Islet precursor cell (in vitro differentiated cells): ENCODE measurements at regions not wholly inside any gene's neighbourhood (a gene's known extent, or its start where the extent isn't known, plus 50 kb on each side); places are given as distances from the start of the nearest gene placed in this dataset.
"Not testable (repeated sequence)": the region's sequence is repeated elsewhere in the genome, so short reads cannot be mapped to it uniquely, and the experiment has no call there.

ENCODE experiments used
- DNase-seq: peaks from one replicate; pipeline ENCODE4 v3.0.0-alpha.2; 2018

- DNase-seq, result no peak
Measured at GRCh38 chr11:122195790-122196189, 79.8 kb upstream of the BLID start.

GRCh38 chr11:122193881-122194480, 78.0 kb upstream of the BLID start:
- not testable (repeated sequence) for DNase-seq

GRCh38 chr11:122193457-122193856, 77.4 kb upstream of the BLID start:
- no peak for DNase-seq

GRCh38 chr11:122192634-122193255, 76.7 kb upstream of the BLID start:
- DNase-seq, result no peak

GRCh38 chr11:122190768-122191167, 74.8 kb upstream of the BLID start:
- no peak for DNase-seq

GRCh38 chr11:122189229-122189628, 73.2 kb upstream of the BLID start:
- no peak for DNase-seq

GRCh38 chr11:122187373-122188165, 71.6 kb upstream of the BLID start:
- DNase-seq, result no peak

GRCh38 chr11:122186439-122187080, 70.5 kb upstream of the BLID start:
- no peak for DNase-seq

- DNase-seq, result no peak
Measured at GRCh38 chr11:122183933-122184332, 67.9 kb upstream of the BLID start.

GRCh38 chr11:122181893-122182292, 65.9 kb upstream of the BLID start:
- no peak for DNase-seq

- DNase-seq, result no peak
Measured at GRCh38 chr11:122181372-122181771, 65.4 kb upstream of the BLID start.

GRCh38 chr11:122179961-122180834, 64.2 kb upstream of the BLID start:
- DNase-seq, result peak; percentile 90

GRCh38 chr11:122178795-122179194, 62.8 kb upstream of the BLID start:
- DNase-seq, result peak; percentile 56

- no peak for DNase-seq
Measured at GRCh38 chr11:122177238-122177637, 61.2 kb upstream of the BLID start.

GRCh38 chr11:122176651-122177050, 60.6 kb upstream of the BLID start:
- no peak for DNase-seq

- no peak for DNase-seq
Measured at GRCh38 chr11:122175306-122175705, 59.3 kb upstream of the BLID start.

- DNase-seq, result no peak
Measured at GRCh38 chr11:122173587-122173986, 57.6 kb upstream of the BLID start.

GRCh38 chr11:122173074-122173450, 57.0 kb upstream of the BLID start:
- DNase-seq, result no peak

GRCh38 chr11:122172352-122173073, 56.5 kb upstream of the BLID start:
- no peak for DNase-seq

GRCh38 chr11:122170815-122171475, 54.9 kb upstream of the BLID start:
- DNase-seq, result no peak

GRCh38 chr11:122168218-122168617, 52.2 kb upstream of the BLID start:
- DNase-seq, result no peak
